ENCODE measurements at regions not wholly inside any gene's neighbourhood (a gene's known extent, or its start where the extent isn't known, plus 50 kb on each side); places are given as distances from the start of the nearest gene placed in this dataset.
"Not testable (repeated sequence)": the region's sequence is repeated elsewhere in the genome, so short reads cannot be mapped to it uniquely, and the experiment has no call there.

- DNase-seq: no peak
These were observed 302.5 kb downstream of the PCDH7 start for GRCh38 chr4:31022702-31023101.

DNA sequence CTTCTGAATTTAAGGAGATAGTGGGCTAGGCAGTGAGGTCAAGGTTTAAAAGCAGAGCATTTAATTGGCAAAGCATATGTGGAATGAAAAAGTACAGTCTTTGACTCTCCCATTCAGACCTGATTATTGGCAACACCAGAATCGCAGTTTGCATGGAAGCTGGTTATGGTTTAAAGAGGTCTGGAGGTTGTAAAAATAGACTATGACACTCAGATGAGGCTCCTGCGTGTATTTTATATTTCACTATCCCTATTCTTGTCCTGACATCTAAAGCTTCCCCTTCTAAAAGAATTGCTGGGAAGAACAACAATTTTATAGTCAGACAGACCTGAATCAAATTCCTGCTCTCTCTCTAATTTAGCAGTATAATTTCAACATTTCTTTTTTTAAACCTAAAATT is 302.9 kb downstream of the PCDH7 start:
- no peak for DNase-seq

- DNase-seq: no peak
These were observed 303.6 kb downstream of the PCDH7 start for GRCh38 chr4:31023742-31024141.

GRCh38 chr4:31024781-31025180 is 304.6 kb downstream of the PCDH7 start:
- DNase-seq: not testable (repeated sequence)

DNA sequence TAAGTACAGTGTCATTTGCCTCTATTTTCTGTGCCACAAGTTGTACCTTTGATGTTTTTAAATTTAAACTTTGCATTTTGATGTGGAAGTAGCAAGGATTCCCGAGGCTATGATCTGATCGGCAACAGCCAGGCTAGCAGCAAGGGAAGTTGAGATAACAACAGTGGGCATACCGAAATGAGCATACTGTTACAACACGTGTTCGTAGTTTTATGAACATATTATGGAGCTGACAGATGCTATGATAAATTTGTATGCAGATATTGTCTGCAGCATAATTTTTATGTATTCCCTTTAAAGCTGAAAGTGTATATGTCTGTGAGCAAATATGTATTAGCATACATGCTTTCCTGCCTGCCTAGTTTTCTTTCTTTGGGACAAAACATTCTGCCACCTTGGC is 306.1 kb downstream of the PCDH7 start:
- no peak for DNase-seq

DNA sequence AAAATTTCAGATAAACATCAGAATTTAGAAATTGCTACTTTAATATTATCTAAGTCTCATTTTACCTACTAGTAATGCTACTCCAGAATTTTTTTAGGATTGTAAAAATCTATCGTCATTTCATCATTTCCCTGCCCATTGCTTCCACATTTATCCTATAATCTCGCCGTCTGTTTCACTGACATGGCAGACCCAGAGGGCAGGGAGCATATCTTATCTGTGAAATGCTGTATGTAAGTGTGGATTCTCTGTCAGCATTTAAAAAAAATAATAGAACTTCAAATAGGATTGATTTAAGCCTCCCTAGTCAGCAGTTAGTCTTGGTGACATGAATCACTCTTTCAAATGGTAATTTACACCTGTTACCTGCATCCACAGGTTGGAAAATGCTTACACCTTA is 314.4 kb downstream of the PCDH7 start:
- no peak for DNase-seq

GRCh38 chr4:31035761-31036160 is 315.6 kb downstream of the PCDH7 start:
- DNase-seq: no peak

- DNase-seq: no peak
These were observed 317.5 kb downstream of the PCDH7 start for GRCh38 chr4:31037703-31038102.

- no peak for DNase-seq
These were observed 319.2 kb downstream of the PCDH7 start for GRCh38 chr4:31039382-31039781.

DNA sequence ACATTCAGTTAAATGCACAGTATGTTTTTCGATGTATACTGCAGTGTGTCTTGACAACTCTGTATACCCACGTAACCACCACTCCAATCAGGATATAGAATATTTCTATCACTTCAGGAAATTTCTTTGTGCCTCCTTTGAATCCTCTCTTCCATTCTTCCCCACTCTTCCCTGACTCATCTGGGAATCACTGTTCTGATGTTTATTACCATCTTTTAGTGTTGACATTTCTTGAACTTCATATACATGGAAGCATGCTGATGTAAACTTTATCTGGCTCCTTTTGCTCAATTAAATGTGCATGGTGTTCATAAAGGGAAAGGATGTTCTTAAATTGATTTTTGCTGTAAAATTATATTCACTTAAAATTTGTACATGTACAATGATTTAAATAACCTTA is 319.9 kb downstream of the PCDH7 start:
- DNase-seq: no peak

DNA sequence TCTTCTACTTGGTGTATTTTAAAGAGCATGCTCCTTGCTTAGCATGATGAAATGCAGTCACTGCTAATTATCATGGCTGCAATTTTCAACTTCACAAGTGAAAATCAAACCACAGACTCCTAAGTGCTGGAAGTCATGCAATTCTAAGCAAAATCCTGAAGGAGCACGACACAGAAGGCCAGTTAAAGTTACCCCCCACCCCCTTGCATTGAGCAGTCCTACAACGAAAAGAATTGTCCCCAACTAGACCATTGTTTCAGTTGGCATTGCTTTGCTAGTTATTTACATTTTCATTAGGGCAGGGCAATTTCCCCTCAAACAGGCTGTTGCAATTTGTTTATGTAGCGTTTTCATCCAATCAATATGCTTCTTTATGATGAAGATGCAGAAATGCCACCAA is 321.2 kb downstream of the PCDH7 start:
- no peak for DNase-seq

- DNase-seq: no peak
These were observed 321.7 kb downstream of the PCDH7 start for GRCh38 chr4:31041853-31042252.

GRCh38 chr4:31043382-31044062 is 323.4 kb downstream of the PCDH7 start:
- no peak for DNase-seq

DNA sequence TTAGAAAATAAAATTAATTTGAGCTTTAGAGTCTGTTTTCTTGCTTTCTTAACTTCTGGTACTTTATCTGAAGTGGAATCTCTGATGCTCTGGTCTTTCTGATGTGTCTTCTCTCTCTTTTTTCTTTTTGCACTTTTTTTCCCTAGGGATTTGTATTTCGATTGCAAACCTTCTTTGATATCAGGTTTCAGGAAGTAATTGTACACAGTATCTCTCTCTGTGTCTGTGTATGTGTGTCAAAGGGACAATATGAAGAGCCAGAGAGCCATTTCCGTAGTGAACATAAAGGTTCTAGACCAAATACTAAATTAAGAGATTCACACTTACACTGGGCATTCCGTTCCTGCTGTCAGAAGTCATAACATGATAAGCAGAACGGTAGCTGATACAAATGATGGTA is 325.0 kb downstream of the PCDH7 start:
- no peak for DNase-seq

GRCh38 chr4:31045724-31046318 is 325.7 kb downstream of the PCDH7 start:
- DNase-seq: no peak

GRCh38 chr4:31051151-31051550 is 331.0 kb downstream of the PCDH7 start:
- no peak for DNase-seq

DNA sequence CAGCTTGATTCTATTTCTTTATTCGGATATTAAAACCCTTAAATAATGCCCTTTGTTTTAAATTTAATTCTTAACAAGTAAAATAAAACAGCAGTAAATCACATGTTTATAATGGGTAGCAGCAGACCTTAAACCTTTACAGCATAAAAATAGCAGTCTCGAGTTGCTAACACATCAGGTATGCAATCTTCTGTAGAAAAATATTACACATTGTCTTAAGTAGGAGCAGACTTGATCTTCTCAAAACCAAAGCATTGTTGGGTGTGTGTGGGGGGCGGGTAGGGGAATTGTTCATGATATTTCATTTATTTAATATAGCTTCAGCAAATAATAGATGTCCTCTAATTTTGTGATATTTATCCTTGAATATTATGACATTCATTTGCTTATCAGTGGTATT is 331.4 kb downstream of the PCDH7 start:
- no peak for DNase-seq

- no peak for DNase-seq
These were observed 332.4 kb downstream of the PCDH7 start for GRCh38 chr4:31052519-31052918.

DNA sequence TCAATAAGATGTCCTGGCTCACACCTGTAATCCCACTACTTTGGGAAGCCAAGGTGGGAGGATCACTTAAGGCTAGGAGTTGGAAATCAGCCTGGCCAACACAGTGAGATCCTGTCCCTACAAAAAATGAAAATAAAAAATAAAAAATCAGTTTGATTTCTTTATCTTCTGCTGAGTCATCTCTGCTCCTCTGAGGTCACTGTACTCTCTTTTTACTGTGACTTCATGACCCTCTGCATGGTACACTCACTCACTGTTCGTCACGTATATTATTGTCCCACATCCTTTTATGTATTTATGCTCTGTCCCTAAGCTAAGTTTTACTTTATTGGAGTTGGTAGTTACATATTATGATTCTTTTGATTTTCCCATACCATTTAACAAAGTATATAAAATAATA is 333.3 kb downstream of the PCDH7 start:
- no peak for DNase-seq

GRCh38 chr4:31054295-31054694 is 334.1 kb downstream of the PCDH7 start:
- DNase-seq: no peak

DNA sequence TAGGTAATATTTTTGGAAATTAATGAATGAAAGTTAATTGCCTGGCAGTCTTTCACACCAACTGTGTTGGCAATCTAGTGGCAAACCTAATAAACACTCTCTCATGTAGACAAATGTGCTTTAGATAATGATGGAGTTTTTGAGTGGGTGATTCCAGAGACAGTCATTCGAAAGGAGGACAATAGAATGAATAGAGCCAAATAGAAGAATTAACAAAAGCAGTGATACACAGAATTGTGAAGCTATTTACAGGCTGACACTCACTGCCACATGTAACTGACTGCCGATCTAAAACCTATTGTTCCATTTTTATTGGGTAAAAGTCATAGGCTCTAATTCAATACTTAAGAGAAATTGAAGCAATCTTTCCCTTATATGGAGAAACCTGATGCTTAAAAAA is 338.5 kb downstream of the PCDH7 start:
- no peak for DNase-seq

- DNase-seq: no peak
These were observed 339.8 kb downstream of the PCDH7 start for GRCh38 chr4:31059753-31060522.

- no peak for DNase-seq
These were observed 344.9 kb downstream of the PCDH7 start for GRCh38 chr4:31065086-31065485.

Data from stimulated activated CD4-positive, alpha-beta T cell treated with anti-CD3 and anti-CD28 coated beads, Interleukin-4, amount 100 ng/mL, for 4 hours (primary cell).